Sigmoid colon (tissue), 6 donors: ENCODE measurements at regions not wholly inside any gene's neighbourhood (a gene's known extent, or its start where the extent isn't known, plus 50 kb on each side); places are given as distances from the start of the nearest gene placed in this dataset.

ENCODE experiments used
- DNase-seq: peaks from one replicate; pipeline ENCODE4 v3.0.0-alpha.2; 2019
- H3K27ac ChIP-seq, 4 donors: fragments of 200-600 bp; sonication (generic); one replicate each; pipeline ENCODE4 v1.5.1; 2016 to 2019; ENCODE audit warnings: mild to moderate bottlenecking in 1 of 4
- H3K27me3 ChIP-seq, 3 donors: fragments of 200-600 bp; sonication (generic); one replicate each; pipeline ENCODE4 v1.5.1; 2019; ENCODE audit warnings: mild to moderate bottlenecking in 1 of 3
- H3K36me3 ChIP-seq, 4 donors: fragments of 200-600 bp; sonication (generic); one replicate each; pipeline ENCODE4 v1.5.1; 2016 to 2019
- H3K4me1 ChIP-seq, 4 donors: fragments of 200-600 bp; sonication (generic); one replicate each; pipeline ENCODE4 v1.5.1; 2017 to 2019
- H3K4me3 ChIP-seq, 4 donors: fragments of 200-600 bp; sonication (generic); one replicate each; pipeline ENCODE4 v1.5.1; 2017 to 2019; ENCODE audit warnings: mild to moderate bottlenecking in 2 of 4, moderate library complexity in 1 of 4
- H3K9me3 ChIP-seq, 4 donors: fragments of 200-600 bp in 3 of 4; sonication (generic) in 3 of 4; one replicate each; pipeline versions ENCODE4 v1.5.1 to v1.6.1; 2013 to 2019
- CTCF ChIP-seq, 4 experiments: fragments of 450-650 bp in 3 of 4; fragments of 200-600 bp in 1 of 4; IDR thresholded peaks; one replicate each; pipeline ENCODE4 v1.5.1; 2016 to 2019; ENCODE audit warnings: antibody characterized with exemption in 4 of 4, mild to moderate bottlenecking in 3 of 4, moderate library complexity in 2 of 4
- EP300 ChIP-seq, 4 donors: sonication (generic); formaldehyde crosslinking; IDR thresholded peaks; one replicate each; pipeline ENCODE4 v1.6.1; 2017; ENCODE audit warnings: antibody characterized with exemption in 4 of 4
- POLR2A ChIP-seq, 2 donors: fragments of 450-650 bp; IDR thresholded peaks; one replicate each; pipeline ENCODE4 v1.6.1; 2016; ENCODE audit warnings: antibody characterized with exemption in 2 of 2, mild to moderate bottlenecking in 2 of 2, moderate library complexity in 2 of 2
- POLR2AphosphoS5 ChIP-seq, 4 donors: sonication (generic); formaldehyde crosslinking; IDR thresholded peaks; one replicate each; pipeline ENCODE4 v1.6.1; 2017; ENCODE audit warnings: antibody characterized with exemption in 4 of 4
- WGBS, 2 donors: extraction: QIAGEN DNeasy Blood & Tissue Kit; methylation state at CpG; one replicate each; pipeline ENCODE4 v1.1.7; 2013; 5-methylcytosine and 5-hydroxymethylcytosine counted together
- intact Hi-C: fragments of 100-400 bp; cut with DNase I; formaldehyde crosslinking; loops from one replicate; pipeline ENCODE4 v1.15.1; 2023
- donor health status: healthy with polysubstance abuse.
- donor health status: healthy.

GRCh38 chr17:79188685-79189084, 114.1 kb downstream of the ENGASE start:
- intact Hi-C loops, result no loop called here
- Histone ChIP-seq H3K27ac (no peak overlapping the region), H3K36me3 (no peaks in the 10 kb centered on the region), H3K9me3 (no peaks in the 10 kb centered on the region), H3K27me3 (peaks cover 0 to 24% (median 10%) of the 10 kb centered on the region in 3 donors), H3K4me1 (peaks cover 0 to 27% (median 21%) of the 10 kb centered on the region in 4 donors), H3K4me3 (no peak overlapping the region)
- WGBS, 2 donors, result 62% methylated on average over 7 of the region's 7 CpGs
- no peak for DNase-seq
- TF ChIP-seq POLR2A (IDR thresholded peaks at IDR 0.05) (no peak), EP300 (IDR thresholded peaks at IDR 0.05) (no peak), CTCF (IDR thresholded peaks at IDR 0.05) (no peak), POLR2AphosphoS5 (IDR thresholded peaks at IDR 0.05) (no peak)

DNA sequence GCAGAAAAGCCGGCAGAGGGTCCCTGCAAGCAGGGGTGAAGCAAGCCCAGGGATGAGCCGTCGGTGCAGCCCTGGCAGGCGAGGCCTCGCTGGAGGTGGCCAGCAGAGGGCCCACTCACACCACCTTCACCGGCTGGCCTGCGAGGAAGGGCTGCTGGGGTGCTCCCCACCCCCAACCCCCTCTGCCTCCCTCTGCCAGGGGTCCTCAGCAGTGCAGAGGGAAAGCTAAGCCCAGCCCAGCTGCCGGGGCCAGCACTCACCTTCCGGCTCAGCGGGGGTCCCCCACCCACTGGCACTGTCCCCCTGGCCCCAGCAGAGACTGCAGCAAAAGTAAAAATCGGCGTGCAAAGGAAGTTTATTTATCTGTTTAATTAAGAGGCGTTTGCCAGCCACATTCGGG, 113.4 kb downstream of the ENGASE start:
- no peak for DNase-seq
- no peak overlapping the region for H3K27ac ChIP-seq
- WGBS, 2 donors, result 6 to 10% methylated on average over 14 of the region's 14 CpGs
- peaks cover 0 to 31% (median 10%) of the 10 kb centered on the region in 3 donors for H3K27me3 ChIP-seq
- intact Hi-C loops, result no loop called here
- peaks cover 0 to 33% (median 27%) of the 10 kb centered on the region in 4 donors for H3K4me1 ChIP-seq
- no peak overlapping the region for H3K4me3 ChIP-seq
- TF ChIP-seq CTCF (IDR thresholded peaks at IDR 0.05) (peak in 2 of 4 experiments; percentile 9 to 24), EP300 (IDR thresholded peaks at IDR 0.05) (no peak)
- H3K9me3 ChIP-seq, result no peaks in the 10 kb centered on the region
- no peaks in the 10 kb centered on the region for H3K36me3 ChIP-seq

- no peaks in the 10 kb centered on the region for H3K9me3 ChIP-seq
- TF ChIP-seq POLR2A (IDR thresholded peaks at IDR 0.05), result no peak
- TF ChIP-seq CTCF (IDR thresholded peaks at IDR 0.05), result no peak
- no peak for TF ChIP-seq POLR2AphosphoS5 (IDR thresholded peaks at IDR 0.05)
- no peak for TF ChIP-seq EP300 (IDR thresholded peaks at IDR 0.05)
- H3K36me3 ChIP-seq, result no peaks in the 10 kb centered on the region
- no peak for DNase-seq
- 80 to 83% methylated on average over 12 of the region's 12 CpGs for WGBS, 2 donors
- H3K27ac ChIP-seq, result no peak overlapping the region
- peaks cover 0 to 38% (median 27%) of the 10 kb centered on the region in 4 donors for H3K4me1 ChIP-seq
- peaks cover 0 to 37% (median 15%) of the 10 kb centered on the region in 3 donors for H3K27me3 ChIP-seq
- no peak overlapping the region for H3K4me3 ChIP-seq
- intact Hi-C loops, result no loop called here
These were observed 112.6 kb downstream of the ENGASE start for GRCh38 chr17:79187186-79187585.

DNA sequence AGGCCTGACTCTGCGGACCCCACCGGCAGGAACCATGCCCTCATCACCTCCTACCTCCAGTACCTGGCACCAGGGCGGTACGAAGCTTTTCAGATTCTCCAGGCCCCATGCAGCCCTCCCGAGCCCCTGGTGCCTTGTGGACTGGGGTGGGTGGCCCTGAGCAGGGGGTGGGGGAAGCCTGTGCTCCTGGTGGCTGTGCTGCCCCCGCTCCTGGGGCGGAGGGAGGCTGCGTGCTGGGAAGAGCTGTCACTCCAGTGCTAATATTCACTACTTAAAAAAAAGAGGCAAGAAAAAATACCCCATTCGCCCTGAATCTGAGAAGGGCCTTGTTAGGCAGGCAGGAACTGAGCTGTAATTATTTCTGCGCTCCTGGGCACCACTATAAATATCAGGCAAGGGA, 111.8 kb downstream of the ENGASE start:
- no peak overlapping the region for H3K27ac ChIP-seq
- no peak for DNase-seq
- no peaks in the 10 kb centered on the region for H3K9me3 ChIP-seq
- peaks cover 0 to 41% (median 19%) of the 10 kb centered on the region in 3 donors for H3K27me3 ChIP-seq
- H3K4me1 ChIP-seq, result peaks cover 0 to 38% (median 27%) of the 10 kb centered on the region in 4 donors
- 70 to 77% methylated on average over 10 of the region's 10 CpGs for WGBS, 2 donors
- intact Hi-C loops, result no loop called here
- H3K36me3 ChIP-seq, result no peaks in the 10 kb centered on the region
- no peak for TF ChIP-seq POLR2AphosphoS5 (IDR thresholded peaks at IDR 0.05)
- TF ChIP-seq POLR2A (IDR thresholded peaks at IDR 0.05), result no peak
- TF ChIP-seq CTCF (IDR thresholded peaks at IDR 0.05), result no peak
- TF ChIP-seq EP300 (IDR thresholded peaks at IDR 0.05), result no peak
- H3K4me3 ChIP-seq, result no peak overlapping the region

DNA sequence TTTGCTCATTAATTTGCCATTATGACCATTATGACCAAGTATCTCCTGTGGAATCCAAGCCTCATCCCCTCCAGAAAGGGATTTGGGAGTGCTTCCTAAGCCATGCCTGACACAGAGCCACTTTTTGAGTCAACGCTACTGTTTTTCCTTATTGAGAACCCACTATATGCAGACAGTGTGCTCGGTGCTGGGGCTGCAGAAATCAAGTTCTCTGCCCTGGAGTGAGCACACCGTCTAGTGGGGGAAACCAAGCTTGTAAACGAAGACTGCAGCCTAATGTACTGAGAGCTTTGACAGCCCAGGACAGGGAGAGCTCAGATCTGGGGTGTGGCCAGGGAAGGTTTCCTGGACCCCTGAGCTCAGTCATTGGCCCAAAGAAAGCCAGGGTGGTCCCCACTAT, 111.0 kb downstream of the ENGASE start:
- no peaks in the 10 kb centered on the region for H3K36me3 ChIP-seq
- intact Hi-C loops, result no loop called here
- WGBS, 2 donors, result 67 to 83% methylated on average over 4 of the region's 4 CpGs
- H3K4me1 ChIP-seq, result peaks cover 0 to 38% (median 27%) of the 10 kb centered on the region in 4 donors
- TF ChIP-seq POLR2A (IDR thresholded peaks at IDR 0.05) (no peak), EP300 (IDR thresholded peaks at IDR 0.05) (no peak), POLR2AphosphoS5 (IDR thresholded peaks at IDR 0.05) (no peak), CTCF (IDR thresholded peaks at IDR 0.05) (no peak)
- H3K27me3 ChIP-seq, result peaks cover 0 to 37% (median 19%) of the 10 kb centered on the region in 3 donors
- H3K27ac ChIP-seq, result no peak overlapping the region
- no peak for DNase-seq
- H3K4me3 ChIP-seq, result no peak overlapping the region
- no peaks in the 10 kb centered on the region for H3K9me3 ChIP-seq
